CD1c-positive myeloid dendritic cell (primary cell): ENCODE measurements at regions not wholly inside any gene's neighbourhood (a gene's known extent, or its start where the extent isn't known, plus 50 kb on each side); places are given as distances from the start of the nearest gene placed in this dataset.
"Not testable (repeated sequence)": the region's sequence is repeated elsewhere in the genome, so short reads cannot be mapped to it uniquely, and the experiment has no call there.

Experiments used
- DNase-seq: peaks from one replicate; pipeline ENCODE4 v3.0.0-alpha.2; 2016; ENCODE audit errors: extremely low spot score

DNA sequence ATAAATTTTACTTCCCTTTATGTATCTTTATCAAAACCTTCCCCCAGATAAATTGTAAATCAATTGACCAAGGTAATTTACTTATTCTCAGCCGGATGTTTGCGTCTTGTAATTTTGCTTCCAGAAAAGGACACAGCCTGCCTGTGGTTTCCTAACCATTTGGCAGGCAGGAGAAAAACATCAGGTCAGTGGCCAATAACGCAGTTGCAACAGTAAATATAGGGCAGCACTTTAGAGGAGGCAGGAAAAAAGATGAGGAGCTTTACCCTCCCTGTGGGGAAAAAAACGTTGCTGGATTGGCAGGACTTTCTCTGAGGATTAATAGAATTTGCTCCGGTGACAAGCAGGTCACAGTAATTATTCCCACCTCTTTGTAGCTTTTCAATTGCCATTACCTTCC lies 2618.1 kb downstream of the ARAP2 start:
- DNase-seq: no peak

DNA sequence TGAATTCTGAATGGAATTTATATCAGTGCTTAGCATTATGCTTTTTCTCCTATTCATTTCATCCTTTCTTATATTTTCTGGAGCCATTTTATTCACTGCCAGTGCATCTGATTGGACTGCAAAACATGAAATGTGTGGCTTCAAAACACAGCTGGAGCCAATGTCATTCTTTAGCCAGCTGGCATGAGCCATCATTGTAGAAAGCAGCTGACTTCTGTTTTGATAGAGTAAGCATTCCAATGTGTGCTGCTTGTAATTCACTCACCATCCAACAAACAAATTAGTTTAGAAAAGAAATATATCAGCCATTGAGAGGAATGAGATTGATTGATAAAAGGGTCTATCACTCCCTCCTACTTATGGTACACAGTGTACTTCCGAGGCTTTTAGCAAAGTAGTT lies 2616.0 kb downstream of the ARAP2 start:
- no peak for DNase-seq

DNA sequence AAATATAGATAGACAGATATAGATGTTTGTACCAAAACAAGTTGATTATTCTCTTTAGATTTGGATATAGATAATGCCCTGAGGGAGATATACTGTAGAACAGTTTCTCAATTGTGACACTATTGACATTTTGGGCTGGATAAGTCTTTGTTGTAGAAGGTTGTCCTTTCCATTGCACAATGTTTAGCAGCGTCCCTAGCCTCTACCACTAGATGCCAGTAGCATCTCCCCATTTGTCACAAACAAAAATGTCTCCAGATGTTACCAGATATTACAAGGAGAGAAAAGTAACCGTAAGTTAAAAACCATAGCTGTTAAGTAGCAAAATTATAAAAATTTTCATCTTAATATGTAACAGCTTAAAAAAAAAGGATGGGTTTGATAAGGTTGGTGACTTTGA lies 2595.3 kb downstream of the ARAP2 start:
- no peak for DNase-seq

DNA sequence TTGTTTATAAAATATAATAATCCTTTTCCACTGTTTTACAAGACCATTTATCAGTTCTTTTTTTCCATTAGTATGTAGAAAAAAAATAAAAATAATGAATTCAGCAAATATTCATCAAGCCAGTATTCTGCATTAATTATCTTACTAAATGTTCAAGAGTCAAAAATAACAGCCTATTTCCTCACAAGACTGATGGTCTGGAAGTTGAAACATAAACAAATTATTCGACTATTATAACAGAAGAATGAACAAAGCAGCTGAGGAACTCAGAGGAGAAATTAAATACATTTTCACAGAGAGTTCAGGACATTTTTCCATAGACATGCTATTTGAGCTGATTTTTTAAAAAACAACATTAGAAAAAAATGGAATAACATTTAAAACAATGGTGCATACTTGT lies 2594.8 kb downstream of the ARAP2 start:
- no peak for DNase-seq

DNA sequence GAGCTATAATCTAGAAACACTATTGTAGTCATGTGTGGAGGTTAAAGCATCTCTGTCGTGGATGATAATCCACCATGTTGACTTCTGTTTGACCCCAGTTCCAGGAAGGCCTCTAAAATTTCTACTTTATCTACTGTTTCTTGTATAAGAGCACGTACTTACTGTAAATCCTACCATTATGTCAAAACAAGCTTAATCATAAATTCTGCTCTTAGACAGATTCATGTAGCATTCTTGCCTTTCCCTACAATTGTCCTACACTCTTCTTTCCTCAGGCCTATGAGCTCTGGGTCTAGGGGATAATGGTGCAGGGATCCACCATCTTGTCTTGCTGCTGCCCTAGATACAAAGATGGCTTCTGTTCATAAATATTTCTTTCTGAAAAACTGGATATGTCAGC lies 2594.3 kb downstream of the ARAP2 start:
- no peak for DNase-seq

DNA sequence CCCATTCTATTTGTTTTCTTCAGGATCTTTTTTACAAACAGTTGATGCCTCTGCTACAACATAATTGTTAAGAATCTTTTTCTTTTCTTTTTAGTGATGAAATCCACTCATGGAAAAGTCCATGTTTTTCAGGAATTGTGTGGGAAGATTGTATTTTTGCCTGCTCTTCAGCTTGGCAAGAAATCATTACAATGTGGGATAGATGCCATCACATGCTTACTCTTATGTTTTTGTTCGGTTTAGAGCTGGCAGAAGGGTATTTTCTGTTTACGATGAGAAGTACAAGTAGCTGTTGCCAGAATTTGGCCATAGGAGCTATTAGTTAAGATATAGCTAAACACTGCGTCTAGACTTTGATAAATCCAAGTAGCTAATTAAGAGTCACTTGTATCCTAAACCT lies 2585.3 kb downstream of the ARAP2 start:
- no peak for DNase-seq

DNA sequence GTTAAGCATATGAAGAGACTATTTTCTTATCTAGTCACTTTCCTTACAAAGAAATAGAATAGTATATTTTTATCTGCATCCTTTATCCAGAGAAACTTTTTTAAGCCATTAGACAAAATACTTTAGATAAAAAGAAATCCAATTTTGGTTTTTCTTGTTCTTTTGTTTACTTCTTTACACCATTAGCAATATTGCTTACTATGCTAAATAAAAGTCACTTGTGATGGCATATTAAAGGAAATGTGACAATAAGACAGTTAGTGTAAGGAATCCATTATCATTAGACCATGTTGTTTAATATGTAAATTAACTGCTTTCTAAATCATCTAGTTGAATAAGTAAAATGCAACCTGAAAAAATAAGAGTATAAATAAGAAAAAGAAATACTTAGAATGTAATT lies 2582.7 kb downstream of the ARAP2 start:
- DNase-seq: no peak

DNA sequence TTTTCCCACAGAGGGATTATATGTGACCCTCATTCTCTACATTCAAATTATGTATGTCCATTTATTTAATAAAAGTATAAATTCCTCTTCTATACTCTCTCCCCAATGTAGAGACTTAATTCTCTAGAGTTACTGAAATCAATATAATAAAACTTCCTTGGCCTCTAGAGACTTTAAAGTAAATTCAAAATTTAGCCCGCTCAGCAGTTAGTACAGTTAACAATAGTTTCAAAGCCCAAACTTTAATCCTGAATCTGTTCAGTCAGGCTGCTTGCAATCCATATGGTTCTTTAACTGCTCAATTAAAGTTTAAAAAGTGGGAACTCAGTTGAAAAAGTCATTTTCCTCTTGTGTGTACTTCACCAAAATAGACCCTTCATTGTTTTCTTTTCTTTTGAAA lies 2558.4 kb downstream of the ARAP2 start:
- no peak for DNase-seq

DNA sequence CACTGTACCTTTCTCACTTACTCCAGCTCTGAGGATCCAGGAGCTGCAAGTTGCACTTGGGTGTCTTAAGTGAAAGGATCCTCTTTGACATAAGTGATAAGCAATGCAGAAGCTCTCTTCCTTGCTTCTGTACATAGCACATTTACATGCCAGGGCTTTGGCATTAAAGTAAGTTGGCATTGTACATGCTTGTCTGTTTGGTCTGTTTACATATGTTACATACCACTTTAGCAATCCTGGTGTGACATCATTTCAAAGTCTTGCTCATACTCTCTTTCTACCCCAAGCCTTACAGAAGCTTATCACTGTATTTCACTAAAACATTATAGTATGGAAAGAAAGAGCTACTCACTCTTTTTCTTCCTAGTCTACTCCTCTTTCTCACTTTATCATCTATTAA lies 2548.3 kb downstream of the ARAP2 start:
- DNase-seq: no peak

DNA sequence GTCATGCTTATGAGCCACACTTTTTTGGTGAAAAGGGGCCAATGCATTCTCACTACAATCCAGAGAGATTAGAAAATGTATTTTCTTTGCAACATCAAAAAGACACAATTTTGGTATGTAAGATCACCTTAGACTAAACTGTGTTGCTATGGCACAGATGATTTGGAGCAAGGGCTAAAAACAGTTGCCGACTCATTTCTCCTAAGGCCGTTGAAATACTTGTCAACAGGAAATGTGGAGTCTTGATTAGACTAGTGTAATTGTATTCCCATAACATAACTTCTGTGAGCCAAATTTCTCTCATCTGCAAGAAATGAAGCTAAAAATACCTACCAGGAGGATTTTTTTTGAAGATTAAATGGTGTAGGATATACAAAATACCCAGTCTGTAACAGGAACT lies 2547.7 kb downstream of the ARAP2 start:
- DNase-seq: no peak

DNA sequence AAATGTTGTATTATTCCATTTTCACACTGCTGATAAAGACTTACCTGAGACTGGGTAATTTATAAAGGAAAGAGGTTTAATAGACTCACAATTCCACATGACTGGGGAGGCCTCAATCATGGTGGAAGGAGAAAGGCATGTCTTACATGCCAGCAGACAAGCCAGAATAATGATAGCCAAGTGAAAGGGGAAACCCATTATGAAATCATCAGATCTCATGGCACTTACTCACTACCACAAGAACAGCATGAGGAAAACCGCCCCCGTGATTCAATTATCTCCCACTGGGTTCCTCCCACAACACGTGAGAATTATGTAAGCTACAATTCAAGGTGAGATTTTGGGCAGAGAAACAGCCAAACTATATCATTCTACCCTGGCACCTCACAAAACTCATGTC lies 2535.1 kb downstream of the ARAP2 start:
- DNase-seq: no peak

DNA sequence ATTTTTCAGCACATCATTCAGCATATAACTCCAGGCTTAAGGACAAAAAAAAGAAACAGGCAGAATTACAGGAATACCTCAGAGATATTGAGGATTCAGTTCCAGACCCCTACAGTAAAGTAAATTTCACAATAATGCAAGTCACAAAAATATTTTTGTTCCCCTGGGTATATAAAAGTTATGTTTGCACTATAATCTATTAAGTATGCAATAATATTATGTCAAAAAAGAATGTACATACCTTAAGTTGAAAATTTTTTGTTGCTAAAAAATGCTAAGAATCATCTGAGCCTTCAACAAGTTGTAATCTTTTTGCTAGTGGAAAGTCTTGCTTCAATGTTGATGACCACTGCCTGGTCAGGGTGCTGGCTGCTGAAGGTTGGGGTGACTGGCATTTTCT lies 2532.5 kb downstream of the ARAP2 start:
- DNase-seq: no peak

DNA sequence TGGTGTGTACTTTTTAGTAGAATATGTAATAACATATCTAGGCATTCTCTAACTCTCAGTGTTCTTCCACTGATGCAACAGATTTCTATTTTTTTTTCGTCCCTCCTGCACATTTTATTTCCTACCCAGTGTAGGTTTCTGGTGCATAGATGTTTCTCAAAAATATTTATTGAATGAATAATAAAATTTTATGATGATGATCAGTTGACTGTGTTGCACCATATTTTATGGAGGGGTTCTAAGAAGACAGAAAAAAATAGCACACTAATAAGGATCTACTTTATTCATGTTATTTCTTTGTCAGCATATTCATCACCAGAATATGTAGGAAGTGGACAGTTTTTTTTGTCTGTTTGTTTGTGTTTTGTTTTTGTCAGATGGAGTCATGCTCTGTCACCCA lies 2529.3 kb downstream of the ARAP2 start:
- DNase-seq: no peak

DNA sequence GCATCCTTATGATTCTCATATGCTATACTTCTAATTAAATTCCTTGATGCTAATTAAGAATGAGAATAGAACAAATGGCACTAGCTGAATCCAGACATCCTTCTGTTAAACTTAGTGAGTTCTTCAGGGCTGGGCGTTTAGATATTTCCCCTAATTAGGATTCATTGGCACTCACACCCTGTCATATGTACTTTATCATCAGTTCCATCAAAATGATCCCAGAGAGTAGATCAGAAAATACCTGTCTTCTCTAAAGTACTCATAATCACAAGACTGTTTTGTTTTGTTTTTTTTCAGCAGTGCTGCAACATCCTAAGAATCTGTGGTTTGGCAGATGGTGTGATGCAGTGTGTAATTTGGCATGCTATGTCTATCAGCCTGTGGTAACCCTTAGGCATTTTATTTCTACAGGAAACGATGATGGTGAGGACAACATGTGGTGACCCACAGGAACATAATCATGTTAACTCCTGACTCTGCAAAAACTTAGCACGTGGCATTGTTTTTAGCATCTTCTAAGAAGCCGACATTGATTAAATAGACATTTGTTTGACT lies 2528.4 kb downstream of the ARAP2 start:
- DNase-seq: no peak

DNA sequence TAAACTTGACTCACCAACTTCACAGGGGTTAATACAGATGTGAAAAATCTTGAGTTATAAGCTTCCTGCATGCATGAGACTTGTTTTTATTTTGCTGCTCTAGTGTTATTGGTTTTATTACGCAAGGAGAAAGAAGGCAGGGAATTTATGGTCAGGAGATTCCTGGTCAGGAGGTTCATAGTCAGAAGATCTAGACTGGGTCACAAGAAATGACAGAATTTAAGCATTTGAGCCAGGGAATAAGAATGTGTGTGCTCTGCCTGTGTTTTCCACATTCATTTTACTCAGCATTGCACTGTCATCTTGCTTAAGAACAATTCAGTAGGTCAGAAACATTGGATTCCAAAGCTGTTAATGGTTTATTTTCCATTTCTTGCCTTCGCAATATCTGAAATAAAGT lies 2522.1 kb downstream of the ARAP2 start:
- no peak for DNase-seq

DNA sequence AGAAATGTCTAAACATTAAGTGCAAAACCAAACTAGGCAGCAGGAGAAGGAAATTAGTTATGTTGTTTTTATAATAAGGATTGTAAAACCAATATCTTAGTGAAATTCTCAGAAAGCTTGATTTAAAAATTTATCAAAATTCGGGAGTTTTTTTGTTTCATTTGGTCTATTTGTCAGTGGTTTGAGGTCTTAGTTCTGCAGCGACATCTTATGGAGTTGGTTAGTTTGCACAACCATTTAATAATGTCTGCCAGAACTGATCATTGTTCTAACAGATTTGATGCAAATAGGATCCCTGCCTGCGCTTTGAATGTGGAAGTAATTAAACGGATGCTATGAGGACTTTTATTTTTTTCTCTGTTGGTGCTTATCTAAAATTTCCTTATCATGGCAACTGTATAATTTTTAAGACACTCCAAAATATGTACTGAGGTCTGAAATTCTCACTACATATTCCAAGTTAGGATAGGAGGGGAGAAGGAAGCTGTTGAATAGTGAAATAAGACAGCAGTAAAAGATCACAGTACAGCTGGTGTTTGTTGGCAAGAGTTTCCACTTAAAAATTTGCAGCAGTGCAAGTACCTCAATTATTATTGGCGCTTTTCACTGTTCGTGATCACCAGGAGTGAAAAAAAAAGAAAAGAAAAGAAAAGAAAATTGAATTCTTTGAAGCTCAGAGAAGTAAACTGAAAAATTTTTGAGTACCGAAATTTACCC lies 2521.4 kb downstream of the ARAP2 start:
- DNase-seq: no peak

DNA sequence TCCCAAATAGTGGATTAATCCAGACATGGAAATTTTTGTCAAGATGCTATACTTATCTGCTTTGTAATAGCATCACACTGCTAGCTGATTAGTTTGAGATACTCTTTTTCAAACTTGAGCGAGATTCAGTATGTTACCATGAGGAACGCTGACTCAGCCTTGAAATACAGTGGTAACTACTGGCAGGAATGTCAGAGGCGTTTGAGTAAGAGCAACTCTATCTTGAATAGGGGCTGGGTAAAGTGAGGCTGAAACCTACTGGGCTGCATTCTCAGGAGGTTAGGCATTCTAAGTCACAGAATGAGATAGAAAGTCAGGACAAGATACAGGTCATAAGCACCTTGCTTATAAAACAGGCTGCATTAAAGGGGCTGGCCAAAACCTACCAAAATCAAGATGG lies 2519.6 kb downstream of the ARAP2 start:
- no peak for DNase-seq

DNA sequence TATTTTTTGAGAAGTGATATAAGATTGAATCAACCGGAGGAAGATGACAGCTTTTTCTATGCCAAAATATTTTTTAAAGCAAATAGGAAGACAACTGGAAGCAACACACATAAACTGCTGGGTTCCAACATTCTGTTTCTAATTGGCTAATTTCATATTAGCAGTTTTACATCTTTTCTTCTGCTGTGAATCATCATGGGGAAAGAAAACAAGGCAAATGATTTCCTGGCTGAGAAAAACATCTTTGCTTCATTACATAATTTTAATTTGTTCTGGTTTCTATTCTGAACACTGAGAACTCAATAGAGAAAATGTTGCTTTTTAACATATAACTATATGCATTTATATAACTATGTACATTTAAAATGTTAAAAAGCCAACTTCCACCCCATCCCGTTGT lies 2518.5 kb downstream of the ARAP2 start:
- no peak for DNase-seq

DNA sequence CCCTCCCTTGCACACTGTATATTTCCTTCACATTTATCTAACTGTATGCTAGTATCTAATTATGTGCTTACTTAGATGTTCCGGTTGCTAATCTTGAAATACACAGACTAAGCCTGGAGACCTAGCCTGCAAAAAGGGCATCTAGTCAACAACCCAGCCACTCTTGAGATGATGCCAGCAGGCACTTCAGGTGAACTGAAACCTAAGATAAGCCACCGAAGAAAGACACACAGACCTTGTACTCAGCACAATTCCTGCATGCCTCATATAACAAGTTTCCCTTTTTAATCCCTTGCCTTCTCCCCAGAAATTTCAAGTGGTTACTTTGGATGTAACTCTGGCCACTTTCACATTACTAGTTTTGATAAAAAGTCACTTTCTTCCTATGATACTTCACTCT lies 2506.6 kb downstream of the ARAP2 start:
- DNase-seq: no peak

DNA sequence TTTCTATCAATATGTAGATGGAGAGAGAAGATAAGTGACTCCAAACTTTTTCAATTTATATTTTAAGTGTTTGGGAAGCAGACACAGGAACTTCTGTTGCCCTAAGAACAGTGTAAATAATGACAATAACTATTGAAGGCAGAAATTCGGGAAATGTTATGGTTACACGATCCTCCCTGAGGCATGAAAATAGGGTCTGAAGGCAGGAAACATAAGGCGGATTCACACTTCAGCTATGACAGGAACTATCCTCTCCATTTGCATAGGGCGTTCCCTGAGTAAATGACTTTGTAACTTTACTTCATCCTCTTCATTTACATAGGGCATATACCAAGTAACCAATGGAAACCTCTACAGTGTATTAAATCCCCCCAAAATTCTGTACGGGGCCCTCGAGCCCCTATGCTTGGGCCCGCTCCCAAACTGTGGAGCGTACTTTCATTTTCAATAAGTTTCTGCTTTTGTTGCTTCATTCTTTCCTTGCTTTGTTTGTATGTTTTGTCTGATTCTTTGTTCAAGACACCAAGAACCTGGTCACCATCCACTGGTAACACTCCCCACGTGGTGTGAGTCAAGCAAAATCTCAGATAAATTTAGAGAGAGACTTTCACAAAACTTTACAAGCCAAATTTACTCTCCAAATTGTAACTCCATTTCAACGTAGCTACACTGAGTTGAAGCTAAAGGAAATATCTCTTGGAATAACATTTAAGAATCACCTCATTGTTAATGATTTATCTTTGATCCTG lies 2504.3 kb downstream of the ARAP2 start:
- DNase-seq: no peak

DNA sequence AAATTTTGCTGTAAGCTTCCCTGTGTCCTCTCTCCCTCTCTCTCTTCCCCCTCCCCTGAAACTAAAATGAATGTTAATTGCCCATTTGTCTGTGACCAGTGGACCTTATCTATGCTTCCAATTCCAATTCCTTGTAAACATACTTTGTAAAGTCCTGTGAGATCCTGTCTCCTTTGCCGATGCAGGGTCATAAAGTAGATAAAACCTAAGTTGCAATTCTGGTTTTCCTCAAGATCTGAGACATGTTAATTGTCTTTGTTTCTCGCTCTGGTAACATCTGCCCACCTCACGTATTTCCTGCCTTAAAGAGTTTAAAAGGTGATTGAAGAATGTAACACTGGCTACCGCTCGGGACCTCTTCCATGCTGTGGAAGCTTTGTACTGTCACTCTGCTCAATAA lies 2503.4 kb downstream of the ARAP2 start:
- not testable (repeated sequence) for DNase-seq

DNA sequence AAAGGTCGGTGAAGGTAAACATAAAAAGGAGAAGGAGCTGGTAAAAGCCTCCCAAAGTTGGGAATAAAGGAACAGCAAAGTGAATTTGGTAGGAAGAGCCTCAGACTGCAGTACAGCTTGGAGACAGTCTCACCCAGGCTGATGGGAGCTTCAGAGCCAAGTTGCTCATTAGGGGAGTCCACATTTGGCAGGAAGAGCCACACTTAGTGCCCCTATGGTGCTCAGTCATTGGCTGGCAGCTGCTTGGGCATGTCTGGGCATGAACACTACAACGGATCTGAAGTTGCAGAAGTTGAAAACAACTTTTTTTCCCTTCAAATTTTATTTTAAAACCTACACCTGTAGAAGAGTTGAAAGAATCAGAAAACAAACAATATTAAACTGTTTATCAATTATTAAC lies 2497.3 kb downstream of the ARAP2 start:
- DNase-seq: no peak

DNA sequence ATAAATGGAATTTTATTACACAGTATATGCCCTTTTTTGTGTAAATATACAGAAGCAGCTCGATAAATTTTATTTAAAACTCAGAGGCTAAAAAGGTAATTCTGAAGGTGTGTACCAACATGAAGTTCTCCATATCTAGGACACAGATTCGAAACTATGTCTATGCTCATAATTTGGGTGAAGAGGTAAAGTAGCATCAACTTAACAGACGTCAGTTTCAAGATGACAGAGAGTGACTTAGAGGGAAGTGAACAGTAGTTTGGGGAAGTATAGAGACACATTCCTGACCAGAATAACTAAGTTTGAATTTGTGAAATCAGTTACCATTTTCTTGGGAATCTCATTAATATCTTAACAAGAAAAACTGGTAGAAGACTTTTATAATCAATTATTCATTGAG lies 2493.3 kb downstream of the ARAP2 start:
- DNase-seq: no peak
